ENCODE measurements at regions not wholly inside any gene's neighbourhood (a gene's known extent, or its start where the extent isn't known, plus 50 kb on each side); places are given as distances from the start of the nearest gene placed in this dataset.
"Not testable (repeated sequence)": the region's sequence is repeated elsewhere in the genome, so short reads cannot be mapped to it uniquely, and the experiment has no call there.

DNA sequence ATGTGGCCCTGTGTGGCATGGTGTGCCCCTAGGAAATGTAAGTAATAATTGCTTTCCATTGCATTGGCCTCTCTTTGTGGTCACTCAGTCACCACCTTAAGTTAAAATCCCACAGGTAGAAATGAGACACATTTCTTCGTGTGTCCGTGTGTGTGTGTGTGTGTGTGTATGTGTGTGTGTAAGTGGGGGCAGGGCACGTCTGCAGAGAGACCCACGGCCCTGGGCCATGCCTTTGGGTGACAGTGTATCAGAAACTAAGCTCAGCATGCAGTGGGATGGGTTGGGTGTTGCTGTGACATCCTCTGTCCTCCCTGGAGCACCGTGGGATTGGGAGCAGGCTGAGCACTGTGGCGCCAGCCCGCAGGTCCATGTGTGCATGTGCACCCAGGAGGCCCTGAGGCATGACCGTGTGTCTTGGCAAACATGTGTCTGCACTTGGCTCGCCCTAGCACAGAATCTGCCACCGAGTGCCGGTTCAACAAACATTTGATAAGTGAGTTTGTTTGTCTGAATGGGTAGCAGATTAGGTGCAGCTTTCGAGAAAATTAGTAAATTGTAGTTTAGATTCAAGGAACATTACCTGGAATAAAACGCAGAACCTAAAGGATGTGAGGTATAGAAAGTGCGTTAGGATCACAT is 91.8 kb downstream of the WTIP start:
- no peaks in the 10 kb centered on the region for H3K4me1 ChIP-seq (ENCODE audit: insufficient read depth, low read length)
- DNase-seq (ENCODE audit: insufficient read length, low spot score, missing footprints): no peak
- TF ChIP-seq, protein P1, sequence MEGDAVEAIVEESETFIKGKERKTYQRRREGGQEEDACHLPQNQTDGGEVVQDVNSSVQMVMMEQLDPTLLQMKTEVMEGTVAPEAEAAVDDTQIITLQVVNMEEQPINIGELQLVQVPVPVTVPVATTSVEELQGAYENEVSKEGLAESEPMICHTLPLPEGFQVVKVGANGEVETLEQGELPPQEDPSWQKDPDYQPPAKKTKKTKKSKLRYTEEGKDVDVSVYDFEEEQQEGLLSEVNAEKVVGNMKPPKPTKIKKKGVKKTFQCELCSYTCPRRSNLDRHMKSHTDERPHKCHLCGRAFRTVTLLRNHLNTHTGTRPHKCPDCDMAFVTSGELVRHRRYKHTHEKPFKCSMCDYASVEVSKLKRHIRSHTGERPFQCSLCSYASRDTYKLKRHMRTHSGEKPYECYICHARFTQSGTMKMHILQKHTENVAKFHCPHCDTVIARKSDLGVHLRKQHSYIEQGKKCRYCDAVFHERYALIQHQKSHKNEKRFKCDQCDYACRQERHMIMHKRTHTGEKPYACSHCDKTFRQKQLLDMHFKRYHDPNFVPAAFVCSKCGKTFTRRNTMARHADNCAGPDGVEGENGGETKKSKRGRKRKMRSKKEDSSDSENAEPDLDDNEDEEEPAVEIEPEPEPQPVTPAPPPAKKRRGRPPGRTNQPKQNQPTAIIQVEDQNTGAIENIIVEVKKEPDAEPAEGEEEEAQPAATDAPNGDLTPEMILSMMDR (IDR thresholded peaks at IDR 0.05; ENCODE audit: extremely low read depth, low read depth, low read length): no peak

DNA sequence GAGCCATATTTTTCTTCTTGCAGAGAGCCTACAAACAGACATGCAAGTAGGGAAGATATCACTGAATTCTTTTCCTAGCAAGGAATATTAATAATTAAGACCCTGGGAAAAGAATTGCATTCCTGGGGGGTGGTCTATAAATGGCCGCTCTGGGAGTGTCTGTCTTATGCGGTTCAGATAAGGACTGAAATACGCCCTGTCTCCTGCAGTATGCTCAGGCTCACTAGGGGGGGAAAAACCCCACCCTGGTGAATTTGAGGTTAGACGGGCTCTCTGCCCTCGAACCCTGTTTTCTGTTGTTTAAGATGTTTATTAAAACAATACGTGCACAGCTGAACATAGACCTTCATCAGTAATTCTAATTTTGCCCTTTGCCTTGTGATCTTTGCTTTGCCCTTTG is 88.6 kb downstream of the WTIP start:
- H3K9me3 ChIP-seq (ENCODE audit: low read depth, low read length); H3K79me2 ChIP-seq (ENCODE audit: insufficient read depth, low read length); H3K4me1 ChIP-seq (ENCODE audit: insufficient read depth, low read length); H3K27ac ChIP-seq (ENCODE audit: low read depth, low read length); H3K4me3 ChIP-seq (ENCODE audit: insufficient read depth, low read length); H2AFZ ChIP-seq (ENCODE audit: low read length); DNase-seq (ENCODE audit: insufficient read length, low spot score, missing footprints); H3K36me3 ChIP-seq (ENCODE audit: insufficient read depth, low read length); H3K27me3 ChIP-seq (ENCODE audit: insufficient read depth, low read length); H3K4me2 ChIP-seq (ENCODE audit: insufficient read depth, low read length); H4K20me1 ChIP-seq (ENCODE audit: insufficient read depth, low read length): not testable (repeated sequence)

More for the DNA sequence above, 91.8 kb downstream of the WTIP start:
- no peak overlapping the region for H3K27ac ChIP-seq (ENCODE audit: low read depth, low read length)
- no peaks in the 10 kb centered on the region for H4K20me1 ChIP-seq (ENCODE audit: insufficient read depth, low read length)
- no peak overlapping the region for H3K4me3 ChIP-seq (ENCODE audit: insufficient read depth, low read length)
- H3K4me2 ChIP-seq (ENCODE audit: insufficient read depth, low read length): no peak overlapping the region
- no peaks in the 10 kb centered on the region for H3K27me3 ChIP-seq (ENCODE audit: insufficient read depth, low read length)
- no peaks in the 10 kb centered on the region for H3K79me2 ChIP-seq (ENCODE audit: insufficient read depth, low read length)
- H2AFZ ChIP-seq (ENCODE audit: low read length): no peak overlapping the region
- no peaks in the 10 kb centered on the region for H3K9me3 ChIP-seq (ENCODE audit: low read depth, low read length)
- no peaks in the 10 kb centered on the region for H3K36me3 ChIP-seq (ENCODE audit: insufficient read depth, low read length)

DNA sequence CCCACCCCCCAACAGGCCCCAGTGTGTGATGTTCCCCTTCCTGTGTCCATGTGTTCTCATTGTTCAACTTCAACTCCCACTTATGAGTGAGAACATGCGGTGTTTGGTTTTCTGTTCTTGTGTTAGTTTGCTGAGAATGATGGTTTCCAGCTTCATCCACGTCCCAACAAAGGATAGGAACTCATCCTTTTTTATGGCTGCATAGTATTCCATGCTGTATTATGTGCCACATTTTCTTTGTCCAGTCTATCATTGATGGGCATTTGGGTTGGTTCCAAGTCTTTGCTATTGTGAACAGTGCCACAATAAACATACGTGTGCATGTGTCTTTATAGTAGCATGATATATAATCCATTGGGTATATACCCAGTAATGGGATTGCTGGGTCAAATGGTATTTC is 80.8 kb downstream of the WTIP start:
- not testable (repeated sequence) for H3K4me2 ChIP-seq (ENCODE audit: insufficient read depth, low read length); H3K4me1 ChIP-seq (ENCODE audit: insufficient read depth, low read length); H3K4me3 ChIP-seq (ENCODE audit: insufficient read depth, low read length); H3K27ac ChIP-seq (ENCODE audit: low read depth, low read length); H4K20me1 ChIP-seq (ENCODE audit: insufficient read depth, low read length); H3K79me2 ChIP-seq (ENCODE audit: insufficient read depth, low read length); H3K27me3 ChIP-seq (ENCODE audit: insufficient read depth, low read length); DNase-seq (ENCODE audit: insufficient read length, low spot score, missing footprints); H3K9me3 ChIP-seq (ENCODE audit: low read depth, low read length); H3K36me3 ChIP-seq (ENCODE audit: insufficient read depth, low read length); H2AFZ ChIP-seq (ENCODE audit: low read length)
